Stromal cell of bone marrow (primary cell): ENCODE measurements at regions not wholly inside any gene's neighbourhood (a gene's known extent, or its start where the extent isn't known, plus 50 kb on each side); places are given as distances from the start of the nearest gene placed in this dataset.
"Not testable (repeated sequence)": the region's sequence is repeated elsewhere in the genome, so short reads cannot be mapped to it uniquely, and the experiment has no call there.

Source experiments
- DNase-seq: peaks from one replicate; pipeline ENCODE4 v3.0.0-alpha.2; 2012; ENCODE audit warnings: low read depth

GRCh38 chr12:131274906-131275305, 321.2 kb downstream of the ADGRD1 start:
- no peak for DNase-seq

GRCh38 chr12:131275824-131276223, 322.1 kb downstream of the ADGRD1 start:
- DNase-seq, result no peak

GRCh38 chr12:131276501-131277185, 322.9 kb downstream of the ADGRD1 start:
- no peak for DNase-seq

GRCh38 chr12:131277186-131278091, 323.7 kb downstream of the ADGRD1 start:
- not testable (repeated sequence) for DNase-seq

GRCh38 chr12:131278451-131279115, 324.9 kb downstream of the ADGRD1 start:
- not testable (repeated sequence) for DNase-seq

- DNase-seq, result no peak
Observed at GRCh38 chr12:131279281-131279921, 325.7 kb downstream of the ADGRD1 start.

GRCh38 chr12:131280426-131280825, 326.7 kb downstream of the ADGRD1 start:
- DNase-seq, result no peak

GRCh38 chr12:131281016-131281415, 327.3 kb downstream of the ADGRD1 start:
- no peak for DNase-seq

- no peak for DNase-seq
Observed at GRCh38 chr12:131282292-131283080, 328.8 kb downstream of the ADGRD1 start.

- DNase-seq, result no peak
Observed at GRCh38 chr12:131283191-131283861, 329.6 kb downstream of the ADGRD1 start.

GRCh38 chr12:131283862-131284825, 330.4 kb downstream of the ADGRD1 start:
- DNase-seq, result not testable (repeated sequence)

GRCh38 chr12:131284954-131285904, 331.5 kb downstream of the ADGRD1 start:
- not testable (repeated sequence) for DNase-seq

- DNase-seq, result not testable (repeated sequence)
Observed at GRCh38 chr12:131285905-131286295, 332.2 kb downstream of the ADGRD1 start.

GRCh38 chr12:131286301-131286700, 332.6 kb downstream of the ADGRD1 start:
- not testable (repeated sequence) for DNase-seq

GRCh38 chr12:131287015-131287937, 333.6 kb downstream of the ADGRD1 start:
- no peak for DNase-seq

GRCh38 chr12:131287938-131288764, 334.4 kb downstream of the ADGRD1 start:
- no peak for DNase-seq
